Caco-2 (cell line): ENCODE measurements at regions not wholly inside any gene's neighbourhood (a gene's known extent, or its start where the extent isn't known, plus 50 kb on each side); places are given as distances from the start of the nearest gene placed in this dataset.

Source experiments
- BruUV-seq: library from RNA; stranded (reverse); fragments of 400-500 nt; replicated peaks from 2 replicates; lab custom pipeline; 2021; lab: Mats Ljungman, UMichigan
- CTCF ChIA-PET: fragments of 300-600 bp; sonication (Branson Sonifier 250); formaldehyde crosslinking; loops from one replicate; lab custom pipeline; 2022; ENCODE audit warnings: antibody characterized with exemption; lab: Charles Lee
- POLR2A ChIA-PET: fragments of 300-600 bp; sonication (Branson Sonifier 250); formaldehyde crosslinking; loops from one replicate; lab custom pipeline; 2022; ENCODE audit warnings: antibody characterized with exemption; lab: Charles Lee
- DNase-seq, 2 experiments: peaks; one replicate each; pipeline versions ENCODE4 v3.0.0 to v3.0.0-alpha.2; 2020 to 2022
- H3K27me3 ChIP-seq: replicated peaks from 2 replicates; pipeline ENCODE4 v1.6.0; 2011; ENCODE audit warnings: low read length; ENCODE audit not compliant: control insufficient read depth, insufficient read depth
- H3K36me3 ChIP-seq: 2 replicates; pipeline ENCODE4 v1.5.1; 2011; ENCODE audit warnings: low read length; ENCODE audit not compliant: control insufficient read depth, insufficient read depth
- H3K4me1 ChIP-seq: fragments of 250-450 bp; sonication (Bioruptor Pico); 2 replicates; pipeline ENCODE4 v1.5.1; 2020; ENCODE audit warnings: mild to moderate bottlenecking
- H3K4me3 ChIP-seq: 2 replicates; pipeline ENCODE4 v1.5.1; 2011; ENCODE audit warnings: low read depth, mild to moderate bottlenecking, control low read depth, low read length
- H3K9me3 ChIP-seq: fragments of 250-450 bp; sonication (Bioruptor Pico); 2 replicates; pipeline ENCODE4 v1.5.1; 2020; ENCODE audit warnings: mild to moderate bottlenecking, moderate library complexity
- H3K27ac Mint-ChIP-seq: one replicate; pipeline ENCODE4 v1.8.0; 2022; ENCODE audit warnings: mixed read lengths; ENCODE audit not compliant: unreplicated experiment
- H3K27me3 Mint-ChIP-seq: one replicate; pipeline ENCODE4 v1.8.0; 2022; ENCODE audit warnings: mixed read lengths; ENCODE audit not compliant: insufficient read depth, unreplicated experiment
- H3K36me3 Mint-ChIP-seq: one replicate; pipeline ENCODE4 v1.8.0; 2022; ENCODE audit warnings: mild to moderate bottlenecking, mixed read lengths; ENCODE audit not compliant: insufficient read depth, unreplicated experiment
- H3K4me1 Mint-ChIP-seq: one replicate; pipeline ENCODE4 v1.8.0; 2022; ENCODE audit warnings: low read depth, mixed read lengths; ENCODE audit not compliant: unreplicated experiment
- H3K4me3 Mint-ChIP-seq: one replicate; pipeline ENCODE4 v1.8.0; 2022; ENCODE audit warnings: mild to moderate bottlenecking, moderate library complexity, mixed read lengths; ENCODE audit not compliant: unreplicated experiment
- H3K9me3 Mint-ChIP-seq: one replicate; pipeline ENCODE4 v1.8.0; 2022; ENCODE audit warnings: mixed read lengths; ENCODE audit not compliant: unreplicated experiment
- intact Hi-C: fragments of 100-400 bp; cut with micrococcal nuclease; formaldehyde crosslinking; loops from one replicate; pipeline ENCODE4 v1.10.0; 2022; ENCODE audit not compliant: unreplicated experiment
- TF ChIP-seq, protein P1 (sequence below), 2 experiments: fragments of 200-600 bp in 1 of 2; IDR thresholded peaks; 1 replicate in 1 of 2; 2 replicates in 1 of 2; pipeline versions ENCODE4 v1.5.1 to v1.8.0; 2011 to 2022; ENCODE audit warnings: antibody characterized with exemption in 1 of 2, control low read depth in 1 of 2, inconsistent platforms in 1 of 2, low read depth in 1 of 2, low read length in 1 of 2, mild to moderate bottlenecking in 1 of 2, moderate library complexity in 1 of 2; ENCODE audit not compliant: insufficient read depth in 1 of 2, severe bottlenecking in 1 of 2, unreplicated experiment in 1 of 2

DNA sequence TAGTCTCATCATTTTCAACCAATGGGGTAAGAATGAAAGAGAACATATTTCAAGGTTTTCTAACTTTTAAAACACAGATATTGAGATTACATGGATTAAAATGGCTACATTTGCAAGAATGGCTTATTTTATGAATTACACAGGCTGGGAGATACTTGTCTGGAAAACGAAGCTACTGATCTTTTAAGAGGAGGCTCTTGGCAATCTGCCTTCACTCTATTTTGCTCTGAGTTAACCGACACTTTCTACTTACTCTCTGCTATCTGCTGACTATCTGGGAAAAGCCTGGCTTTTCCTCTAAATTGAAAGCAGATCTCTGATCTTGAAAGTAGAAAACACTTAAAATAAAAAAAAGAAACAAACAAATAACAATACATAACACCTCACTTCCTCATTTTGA is 325.4 kb upstream of the LINC00305 start:
- no peaks in the 10 kb centered on the region for H3K4me1 Mint-ChIP-seq
- BruUV-seq: no TSS peak
- no peaks in the 10 kb centered on the region for H3K36me3 Mint-ChIP-seq
- intact Hi-C loops: no loop called here
- no peak overlapping the region for H3K4me3 ChIP-seq
- H3K9me3 Mint-ChIP-seq: no peaks in the 10 kb centered on the region
- H3K27me3 Mint-ChIP-seq: no peaks in the 10 kb centered on the region
- no peaks in the 10 kb centered on the region for H3K36me3 ChIP-seq
- H3K27ac Mint-ChIP-seq: no peak overlapping the region
- CTCF ChIA-PET: no interaction called here
- DNase-seq: no peak
- no peaks in the 10 kb centered on the region for H3K4me1 ChIP-seq
- no peaks in the 10 kb centered on the region for H3K9me3 ChIP-seq
- TF ChIP-seq, protein P1, sequence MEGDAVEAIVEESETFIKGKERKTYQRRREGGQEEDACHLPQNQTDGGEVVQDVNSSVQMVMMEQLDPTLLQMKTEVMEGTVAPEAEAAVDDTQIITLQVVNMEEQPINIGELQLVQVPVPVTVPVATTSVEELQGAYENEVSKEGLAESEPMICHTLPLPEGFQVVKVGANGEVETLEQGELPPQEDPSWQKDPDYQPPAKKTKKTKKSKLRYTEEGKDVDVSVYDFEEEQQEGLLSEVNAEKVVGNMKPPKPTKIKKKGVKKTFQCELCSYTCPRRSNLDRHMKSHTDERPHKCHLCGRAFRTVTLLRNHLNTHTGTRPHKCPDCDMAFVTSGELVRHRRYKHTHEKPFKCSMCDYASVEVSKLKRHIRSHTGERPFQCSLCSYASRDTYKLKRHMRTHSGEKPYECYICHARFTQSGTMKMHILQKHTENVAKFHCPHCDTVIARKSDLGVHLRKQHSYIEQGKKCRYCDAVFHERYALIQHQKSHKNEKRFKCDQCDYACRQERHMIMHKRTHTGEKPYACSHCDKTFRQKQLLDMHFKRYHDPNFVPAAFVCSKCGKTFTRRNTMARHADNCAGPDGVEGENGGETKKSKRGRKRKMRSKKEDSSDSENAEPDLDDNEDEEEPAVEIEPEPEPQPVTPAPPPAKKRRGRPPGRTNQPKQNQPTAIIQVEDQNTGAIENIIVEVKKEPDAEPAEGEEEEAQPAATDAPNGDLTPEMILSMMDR (IDR thresholded peaks at IDR 0.05; ENCODE audit: insufficient read depth in 1 of 2, low read depth in 1 of 2, low read length in 1 of 2, severe bottlenecking in 1 of 2, unreplicated experiment in 1 of 2): no peak
- no peaks in the 10 kb centered on the region for H3K27me3 ChIP-seq
- POLR2A ChIA-PET: no interaction called here
- no peak overlapping the region for H3K4me3 Mint-ChIP-seq

DNA sequence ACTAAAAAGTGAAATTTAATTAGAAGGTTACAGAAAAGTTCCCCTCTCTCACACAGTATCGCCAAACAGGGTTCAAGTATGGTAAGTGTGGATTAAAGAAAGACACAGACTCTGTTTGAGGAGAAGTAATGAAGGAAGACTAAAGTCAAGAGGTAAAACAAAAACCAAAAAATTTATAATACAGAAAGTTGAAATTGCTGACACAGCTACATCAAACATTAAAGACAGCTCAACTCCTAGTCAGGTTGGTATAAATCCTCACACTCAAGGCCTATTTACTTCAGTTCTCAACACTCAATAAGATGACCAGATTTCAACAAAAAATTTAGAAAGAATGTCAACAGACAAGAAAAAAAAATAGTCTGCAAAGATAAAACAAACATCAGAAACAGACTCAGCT is 300.5 kb upstream of the LINC00305 start:
- Histone ChIP-seq H3K4me1 (no peaks in the 10 kb centered on the region), H3K9me3 (no peaks in the 10 kb centered on the region), H3K36me3 (no peaks in the 10 kb centered on the region), H3K4me3 (no peak overlapping the region), H3K27me3 (no peaks in the 10 kb centered on the region)
- no peaks in the 10 kb centered on the region for H3K27me3 Mint-ChIP-seq
- no peaks in the 10 kb centered on the region for H3K9me3 Mint-ChIP-seq
- no TSS peak for BruUV-seq
- intact Hi-C loops: no loop called here
- CTCF ChIA-PET: no interaction called here
- POLR2A ChIA-PET: no interaction called here
- no peak overlapping the region for H3K27ac Mint-ChIP-seq
- H3K4me1 Mint-ChIP-seq: no peaks in the 10 kb centered on the region
- TF ChIP-seq, protein P1 (IDR thresholded peaks at IDR 0.05; ENCODE audit: insufficient read depth in 1 of 2, low read depth in 1 of 2, low read length in 1 of 2, severe bottlenecking in 1 of 2, unreplicated experiment in 1 of 2): no peak
- H3K36me3 Mint-ChIP-seq: no peaks in the 10 kb centered on the region
- no peak overlapping the region for H3K4me3 Mint-ChIP-seq
- DNase-seq: no peak

DNA sequence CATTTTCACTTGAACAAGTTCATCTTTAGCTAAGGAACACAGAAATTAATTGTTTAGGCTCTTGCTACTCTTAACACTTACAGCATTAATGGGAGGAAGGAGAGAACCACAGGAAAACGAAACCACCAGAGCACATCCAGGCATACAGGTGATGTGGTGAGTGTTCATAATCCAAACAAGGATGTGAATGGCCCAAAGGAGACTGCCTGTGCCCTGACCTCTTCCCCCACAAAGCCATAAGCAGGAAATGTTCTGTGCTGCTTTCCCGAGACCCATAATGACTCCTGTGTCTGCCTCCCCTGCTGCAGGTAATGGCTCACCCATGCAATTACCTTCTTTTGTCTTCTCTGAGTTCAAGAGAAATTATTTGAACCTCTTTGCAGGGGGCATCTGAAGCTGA is 295.9 kb upstream of the LINC00305 start:
- H3K36me3 Mint-ChIP-seq: no peaks in the 10 kb centered on the region
- ChIA-PET CTCF (no interaction called here), POLR2A (no interaction called here)
- H3K9me3 Mint-ChIP-seq: no peaks in the 10 kb centered on the region
- BruUV-seq: no TSS peak
- H3K4me1 Mint-ChIP-seq: no peaks in the 10 kb centered on the region
- H3K4me3 ChIP-seq: no peak overlapping the region
- intact Hi-C loops: no loop called here
- TF ChIP-seq, protein P1 (IDR thresholded peaks at IDR 0.05; ENCODE audit: insufficient read depth in 1 of 2, low read depth in 1 of 2, low read length in 1 of 2, severe bottlenecking in 1 of 2, unreplicated experiment in 1 of 2): no peak
- no peak overlapping the region for H3K4me3 Mint-ChIP-seq
- no peaks in the 10 kb centered on the region for H3K27me3 ChIP-seq
- H3K27ac Mint-ChIP-seq: no peak overlapping the region
- no peaks in the 10 kb centered on the region for H3K9me3 ChIP-seq
- no peaks in the 10 kb centered on the region for H3K36me3 ChIP-seq
- no peaks in the 10 kb centered on the region for H3K27me3 Mint-ChIP-seq
- DNase-seq: no peak
- H3K4me1 ChIP-seq: no peaks in the 10 kb centered on the region
